WI38 (cell line): ENCODE measurements at regions not wholly inside any gene's neighbourhood (a gene's known extent, or its start where the extent isn't known, plus 50 kb on each side); places are given as distances from the start of the nearest gene placed in this dataset.

Experiments
- H3K4me3 ChIP-seq: 2 replicates; pipeline ENCODE4 v1.5.1; 2011; ENCODE audit warnings: low read depth, mild to moderate bottlenecking, control low read depth, low read length
- TF ChIP-seq, protein P1 (sequence below): IDR thresholded peaks from 2 replicates; pipeline ENCODE4 v1.5.1; 2012; ENCODE audit warnings: low read depth, mild to moderate bottlenecking, control low read depth, low read length

DNA sequence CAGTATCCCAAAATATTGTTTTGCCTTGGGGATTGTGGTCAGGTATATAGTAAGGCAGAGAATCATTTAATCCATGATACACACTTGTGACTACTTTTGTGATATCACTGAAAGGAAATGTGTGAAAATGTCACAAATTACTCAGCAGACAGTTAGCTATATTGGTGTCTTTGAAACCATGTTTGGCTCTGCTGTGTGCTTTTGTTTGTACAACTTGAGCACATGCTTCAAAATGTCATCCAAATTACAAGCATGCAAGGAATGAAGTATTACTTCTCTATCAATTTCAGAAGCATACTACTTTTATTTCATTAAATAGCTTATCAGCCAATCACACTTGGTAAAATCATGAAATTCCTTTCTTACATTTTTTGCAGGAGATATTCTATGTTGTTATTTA is 619.0 kb upstream of the AGTR1 start:
- H3K4me3 ChIP-seq = no peak overlapping the region
- TF ChIP-seq, protein P1, sequence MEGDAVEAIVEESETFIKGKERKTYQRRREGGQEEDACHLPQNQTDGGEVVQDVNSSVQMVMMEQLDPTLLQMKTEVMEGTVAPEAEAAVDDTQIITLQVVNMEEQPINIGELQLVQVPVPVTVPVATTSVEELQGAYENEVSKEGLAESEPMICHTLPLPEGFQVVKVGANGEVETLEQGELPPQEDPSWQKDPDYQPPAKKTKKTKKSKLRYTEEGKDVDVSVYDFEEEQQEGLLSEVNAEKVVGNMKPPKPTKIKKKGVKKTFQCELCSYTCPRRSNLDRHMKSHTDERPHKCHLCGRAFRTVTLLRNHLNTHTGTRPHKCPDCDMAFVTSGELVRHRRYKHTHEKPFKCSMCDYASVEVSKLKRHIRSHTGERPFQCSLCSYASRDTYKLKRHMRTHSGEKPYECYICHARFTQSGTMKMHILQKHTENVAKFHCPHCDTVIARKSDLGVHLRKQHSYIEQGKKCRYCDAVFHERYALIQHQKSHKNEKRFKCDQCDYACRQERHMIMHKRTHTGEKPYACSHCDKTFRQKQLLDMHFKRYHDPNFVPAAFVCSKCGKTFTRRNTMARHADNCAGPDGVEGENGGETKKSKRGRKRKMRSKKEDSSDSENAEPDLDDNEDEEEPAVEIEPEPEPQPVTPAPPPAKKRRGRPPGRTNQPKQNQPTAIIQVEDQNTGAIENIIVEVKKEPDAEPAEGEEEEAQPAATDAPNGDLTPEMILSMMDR = no peak

DNA sequence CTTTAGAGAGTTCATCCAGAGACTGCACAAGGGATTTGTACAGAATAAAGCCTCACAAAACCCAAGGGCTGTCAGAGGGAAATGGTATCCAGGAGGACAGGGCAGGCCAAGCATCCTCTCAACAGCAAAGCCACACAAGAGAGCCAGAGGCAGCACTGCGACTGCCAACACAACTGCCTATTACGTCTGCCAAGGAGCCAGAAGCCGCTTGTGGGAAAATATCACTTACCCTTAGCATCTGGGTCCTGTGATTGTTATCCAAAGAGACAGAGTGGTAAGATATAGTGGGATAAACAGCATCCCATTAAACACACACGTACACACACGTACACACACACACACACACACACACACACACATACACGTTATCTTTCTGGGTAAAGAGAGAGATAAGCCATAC is 618.3 kb upstream of the AGTR1 start:
- H3K4me3 ChIP-seq = no peak overlapping the region
- TF ChIP-seq, protein P1 = no peak

DNA sequence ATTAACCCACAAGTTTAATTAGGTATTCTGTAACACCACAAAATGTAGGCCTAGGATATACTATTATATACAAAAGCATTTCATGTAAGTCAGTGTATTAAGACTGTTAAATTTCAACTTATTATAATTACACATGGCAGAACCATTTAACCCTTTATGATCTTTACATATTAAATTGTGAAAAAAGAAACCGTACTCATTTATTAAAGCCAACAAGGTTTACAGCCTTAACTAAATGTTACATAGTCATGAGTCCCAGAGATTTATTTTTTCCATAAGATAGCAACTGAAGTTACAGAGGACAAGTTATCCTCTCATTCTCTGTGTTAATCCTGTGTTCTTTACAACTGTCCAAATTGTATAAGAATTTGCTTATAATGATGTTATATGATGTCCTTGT is 615.8 kb upstream of the AGTR1 start:
- no peak overlapping the region for H3K4me3 ChIP-seq
- TF ChIP-seq, protein P1 = no peak

DNA sequence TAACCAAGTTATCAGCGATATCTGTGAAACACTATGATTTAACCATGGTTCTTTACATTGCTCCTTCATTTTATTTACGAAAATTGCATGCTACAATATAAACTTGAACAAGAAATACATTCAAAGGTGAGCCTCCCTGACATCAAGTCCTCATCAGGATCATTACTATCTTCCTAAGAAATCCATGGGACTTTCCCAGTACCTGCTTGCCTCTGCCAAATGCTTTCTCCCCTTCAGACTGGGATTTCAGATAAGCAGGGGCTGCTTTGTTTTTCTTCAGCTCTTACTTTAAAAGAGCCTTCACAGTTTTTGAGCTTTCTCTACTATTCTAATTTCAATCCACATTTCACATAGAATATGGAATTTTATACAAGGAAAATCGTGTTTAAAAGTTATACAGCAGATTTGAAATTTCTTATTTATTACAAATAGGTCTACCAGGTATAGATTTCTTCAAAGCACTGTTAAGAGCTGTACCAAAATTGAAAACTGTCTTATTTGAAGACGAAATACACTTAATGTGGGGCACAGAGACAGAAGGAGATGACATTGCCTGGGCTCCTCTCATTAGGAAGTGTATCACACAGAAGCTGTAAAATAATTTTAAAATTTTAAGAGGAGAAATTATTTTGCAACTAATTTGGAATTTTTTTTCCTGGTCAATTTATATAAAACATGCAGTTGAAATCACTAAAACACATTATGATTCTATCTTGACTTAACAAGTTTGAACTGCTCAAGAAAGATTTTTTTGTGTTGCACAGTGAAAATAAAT is 615.0 kb upstream of the AGTR1 start:
- H3K4me3 ChIP-seq = no peak overlapping the region
- TF ChIP-seq, protein P1 = no peak

DNA sequence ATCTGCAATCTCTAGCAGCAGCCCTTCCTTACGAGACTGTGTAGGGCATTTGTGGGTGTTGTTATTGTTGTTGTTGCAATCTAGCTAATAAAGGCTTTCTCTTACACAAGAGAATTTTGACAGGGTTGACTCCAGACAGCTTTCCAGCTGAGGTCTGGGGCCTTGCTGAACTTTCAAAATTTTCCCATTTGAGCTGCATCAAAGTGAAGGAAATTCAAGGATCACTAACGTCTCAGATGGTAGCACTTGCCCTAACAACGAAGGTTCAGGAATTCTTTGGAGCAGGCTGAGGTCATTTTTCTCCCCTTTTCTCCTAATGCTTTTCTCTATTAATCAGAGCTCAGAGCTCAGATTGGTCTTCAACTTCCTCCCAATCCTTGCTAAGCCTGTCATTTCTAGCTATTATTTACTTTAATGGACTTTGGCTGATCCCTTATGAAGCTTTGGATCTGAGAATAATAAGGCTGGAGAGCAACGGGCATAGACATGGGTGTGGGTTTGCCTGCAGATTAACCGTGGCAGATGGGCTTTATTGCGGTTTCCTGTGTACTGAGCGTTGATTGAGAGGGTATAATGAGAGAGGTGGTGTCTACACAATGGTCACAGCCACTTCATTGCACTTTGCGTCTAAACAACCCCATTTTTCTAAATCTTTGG is 614.0 kb upstream of the AGTR1 start:
- no peak overlapping the region for H3K4me3 ChIP-seq
- TF ChIP-seq, protein P1 = no peak

DNA sequence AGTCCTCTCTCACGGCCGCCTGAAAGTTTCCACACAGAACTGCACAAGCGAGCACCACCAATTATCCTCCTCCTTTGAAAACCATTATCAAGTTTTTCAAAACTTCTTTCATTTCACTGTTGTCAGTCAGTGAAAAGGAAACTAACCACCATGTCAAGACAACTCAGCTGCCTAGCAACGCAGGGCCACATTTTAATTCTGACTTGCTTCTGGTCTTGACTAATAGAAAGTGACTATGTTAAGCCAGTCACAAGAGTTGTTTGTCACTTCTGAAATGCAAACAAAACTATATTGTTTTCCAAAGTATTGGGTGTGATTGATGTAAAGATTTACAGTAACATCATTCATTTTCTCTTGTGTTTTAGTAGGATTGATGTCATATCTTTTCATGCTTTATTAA is 612.8 kb upstream of the AGTR1 start:
- TF ChIP-seq, protein P1 = no peak
- no peak overlapping the region for H3K4me3 ChIP-seq
